ENCODE measurements at regions not wholly inside any gene's neighbourhood (a gene's known extent, or its start where the extent isn't known, plus 50 kb on each side); places are given as distances from the start of the nearest gene placed in this dataset.

DNA sequence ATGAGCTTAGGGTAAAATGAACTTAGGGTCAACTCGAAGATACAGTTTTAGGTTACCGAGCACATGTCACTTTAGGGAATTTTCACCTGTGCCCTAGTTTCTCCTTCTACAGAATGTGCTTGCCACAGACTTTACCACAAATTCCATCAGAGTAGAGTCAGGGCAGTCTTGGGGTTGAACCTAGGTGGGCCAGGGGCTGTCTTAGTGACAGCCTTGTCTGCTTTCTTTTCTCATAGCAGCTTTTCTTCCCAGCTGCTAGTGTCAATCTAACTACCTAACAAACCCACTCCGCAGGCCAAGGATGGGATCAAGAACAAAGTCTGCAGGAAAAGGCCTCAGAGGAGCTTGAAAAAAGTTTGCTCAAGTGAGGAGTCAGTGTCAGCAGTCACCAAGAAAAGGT, 458.1 kb upstream of the CDH18 start:
- TF ChIP-seq POLR2A (IDR thresholded peaks at IDR 0.05) (no peak), POLR2AphosphoS5 (IDR thresholded peaks at IDR 0.05) (no peak)
- TF ChIP-seq, protein P1, sequence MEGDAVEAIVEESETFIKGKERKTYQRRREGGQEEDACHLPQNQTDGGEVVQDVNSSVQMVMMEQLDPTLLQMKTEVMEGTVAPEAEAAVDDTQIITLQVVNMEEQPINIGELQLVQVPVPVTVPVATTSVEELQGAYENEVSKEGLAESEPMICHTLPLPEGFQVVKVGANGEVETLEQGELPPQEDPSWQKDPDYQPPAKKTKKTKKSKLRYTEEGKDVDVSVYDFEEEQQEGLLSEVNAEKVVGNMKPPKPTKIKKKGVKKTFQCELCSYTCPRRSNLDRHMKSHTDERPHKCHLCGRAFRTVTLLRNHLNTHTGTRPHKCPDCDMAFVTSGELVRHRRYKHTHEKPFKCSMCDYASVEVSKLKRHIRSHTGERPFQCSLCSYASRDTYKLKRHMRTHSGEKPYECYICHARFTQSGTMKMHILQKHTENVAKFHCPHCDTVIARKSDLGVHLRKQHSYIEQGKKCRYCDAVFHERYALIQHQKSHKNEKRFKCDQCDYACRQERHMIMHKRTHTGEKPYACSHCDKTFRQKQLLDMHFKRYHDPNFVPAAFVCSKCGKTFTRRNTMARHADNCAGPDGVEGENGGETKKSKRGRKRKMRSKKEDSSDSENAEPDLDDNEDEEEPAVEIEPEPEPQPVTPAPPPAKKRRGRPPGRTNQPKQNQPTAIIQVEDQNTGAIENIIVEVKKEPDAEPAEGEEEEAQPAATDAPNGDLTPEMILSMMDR (IDR thresholded peaks at IDR 0.05): no peak

Measured in transverse colon (tissue), 4 donors.